ENCODE measurements at regions not wholly inside any gene's neighbourhood (a gene's known extent, or its start where the extent isn't known, plus 50 kb on each side); places are given as distances from the start of the nearest gene placed in this dataset.

- FAIRE-seq (no peak), DNase-seq (peak in 3 of 5 donors; percentile 10 to 17 (median 13))
- intact Hi-C loops (cut with DNase I) = no loop called here
- TF ChIP-seq, protein P1, sequence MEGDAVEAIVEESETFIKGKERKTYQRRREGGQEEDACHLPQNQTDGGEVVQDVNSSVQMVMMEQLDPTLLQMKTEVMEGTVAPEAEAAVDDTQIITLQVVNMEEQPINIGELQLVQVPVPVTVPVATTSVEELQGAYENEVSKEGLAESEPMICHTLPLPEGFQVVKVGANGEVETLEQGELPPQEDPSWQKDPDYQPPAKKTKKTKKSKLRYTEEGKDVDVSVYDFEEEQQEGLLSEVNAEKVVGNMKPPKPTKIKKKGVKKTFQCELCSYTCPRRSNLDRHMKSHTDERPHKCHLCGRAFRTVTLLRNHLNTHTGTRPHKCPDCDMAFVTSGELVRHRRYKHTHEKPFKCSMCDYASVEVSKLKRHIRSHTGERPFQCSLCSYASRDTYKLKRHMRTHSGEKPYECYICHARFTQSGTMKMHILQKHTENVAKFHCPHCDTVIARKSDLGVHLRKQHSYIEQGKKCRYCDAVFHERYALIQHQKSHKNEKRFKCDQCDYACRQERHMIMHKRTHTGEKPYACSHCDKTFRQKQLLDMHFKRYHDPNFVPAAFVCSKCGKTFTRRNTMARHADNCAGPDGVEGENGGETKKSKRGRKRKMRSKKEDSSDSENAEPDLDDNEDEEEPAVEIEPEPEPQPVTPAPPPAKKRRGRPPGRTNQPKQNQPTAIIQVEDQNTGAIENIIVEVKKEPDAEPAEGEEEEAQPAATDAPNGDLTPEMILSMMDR (IDR thresholded peaks at IDR 0.05; ENCODE audit: borderline replicate concordance, extremely low read depth, insufficient read depth) = no peak
- Histone ChIP-seq H3K27ac (ENCODE audit: low read depth in 2 of 2, low read length in 2 of 2) (no peak overlapping the region), H3K27me3 (ENCODE audit: control insufficient read depth, insufficient read depth, low read length) (no peaks in the 10 kb centered on the region), H3K9ac (ENCODE audit: low read length in 3 of 3) (no peak overlapping the region), H3K9me3 (ENCODE audit: control insufficient read depth in 2 of 3, insufficient read depth in 1 of 3, low read length in 3 of 3) (no peaks in the 10 kb centered on the region), H3K4me1 (ENCODE audit: control insufficient read depth in 2 of 3, insufficient read depth in 2 of 3, low read depth in 1 of 3, low read length in 3 of 3) (no peaks in the 10 kb centered on the region), H3K36me3 (ENCODE audit: control insufficient read depth in 2 of 3, insufficient read depth in 3 of 3, low read length in 3 of 3) (no peaks in the 10 kb centered on the region), H3K4me3 (ENCODE audit: low read length in 3 of 3) (no peak overlapping the region)
Observed at GRCh38 chr20:60361761-60362395, 403.7 kb downstream of the CDH26 start.

DNA sequence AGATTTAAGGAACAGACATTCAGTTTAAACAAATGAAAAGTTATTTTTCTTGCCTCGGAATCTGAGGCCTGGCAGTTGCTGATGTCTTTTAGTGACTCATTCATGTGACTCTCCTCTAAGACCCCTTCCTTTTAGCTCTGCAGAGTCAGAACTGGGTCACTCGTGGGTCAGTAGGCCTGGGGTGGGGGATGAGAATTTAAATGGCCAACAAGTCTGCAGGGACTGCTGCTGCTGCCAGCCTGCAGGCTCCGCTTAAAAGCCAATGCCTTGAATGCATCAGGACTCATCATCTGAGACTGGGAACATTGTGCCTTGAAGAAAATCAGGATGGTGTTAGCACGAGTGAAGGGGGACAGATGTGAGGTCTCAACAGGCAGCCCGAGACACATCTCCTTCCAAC is 404.3 kb downstream of the CDH26 start:
- no peak overlapping the region for H3K9ac ChIP-seq (ENCODE audit: low read length in 3 of 3)
- TF ChIP-seq, protein P1 (IDR thresholded peaks at IDR 0.05; ENCODE audit: borderline replicate concordance, extremely low read depth, insufficient read depth) = no peak
- H3K4me3 ChIP-seq (ENCODE audit: low read length in 3 of 3) = no peak overlapping the region
- no peaks in the 10 kb centered on the region for H3K36me3 ChIP-seq (ENCODE audit: control insufficient read depth in 2 of 3, insufficient read depth in 3 of 3, low read length in 3 of 3)
- no peak for FAIRE-seq
- no peaks in the 10 kb centered on the region for H3K9me3 ChIP-seq (ENCODE audit: control insufficient read depth in 2 of 3, insufficient read depth in 1 of 3, low read length in 3 of 3)
- intact Hi-C loops (cut with DNase I) = no loop called here
- H3K27me3 ChIP-seq (ENCODE audit: control insufficient read depth, insufficient read depth, low read length) = no peaks in the 10 kb centered on the region
- H3K4me1 ChIP-seq (ENCODE audit: control insufficient read depth in 2 of 3, insufficient read depth in 2 of 3, low read depth in 1 of 3, low read length in 3 of 3) = no peaks in the 10 kb centered on the region
- H3K27ac ChIP-seq (ENCODE audit: low read depth in 2 of 2, low read length in 2 of 2) = no peak overlapping the region
- peak in 3 of 5 donors; percentile 7 to 25 (median 22) for DNase-seq

- Histone ChIP-seq H3K4me1 (ENCODE audit: control insufficient read depth in 2 of 3, insufficient read depth in 2 of 3, low read depth in 1 of 3, low read length in 3 of 3) (no peaks in the 10 kb centered on the region), H3K9me3 (ENCODE audit: control insufficient read depth in 2 of 3, insufficient read depth in 1 of 3, low read length in 3 of 3) (no peaks in the 10 kb centered on the region), H3K4me3 (ENCODE audit: low read length in 3 of 3) (no peak overlapping the region), H3K27ac (ENCODE audit: low read depth in 2 of 2, low read length in 2 of 2) (no peak overlapping the region), H3K36me3 (ENCODE audit: control insufficient read depth in 2 of 3, insufficient read depth in 3 of 3, low read length in 3 of 3) (no peaks in the 10 kb centered on the region), H3K9ac (ENCODE audit: low read length in 3 of 3) (no peak overlapping the region), H3K27me3 (ENCODE audit: control insufficient read depth, insufficient read depth, low read length) (no peaks in the 10 kb centered on the region)
- FAIRE-seq (no peak), DNase-seq (no peak)
- intact Hi-C loops (cut with DNase I) = no loop called here
- TF ChIP-seq, protein P1 (IDR thresholded peaks at IDR 0.05; ENCODE audit: borderline replicate concordance, extremely low read depth, insufficient read depth) = no peak
Observed at GRCh38 chr20:60363698-60364097, 405.5 kb downstream of the CDH26 start.

Measured in kidney (tissue), 13 donors.